NCI-H146 treated with DMSO at 0.1 percent for 48 hours (cell line): ENCODE measurements at regions not wholly inside any gene's neighbourhood (a gene's known extent, or its start where the extent isn't known, plus 50 kb on each side); places are given as distances from the start of the nearest gene placed in this dataset.

Experiments used
- DNase-seq: peaks from one replicate; lab custom pipeline; 2025; ENCODE audit not compliant: unreplicated experiment; lab: John Stamatoyannopoulos, UW

- DNase-seq = no peak
Observed at GRCh38 chr1:235925016-235925415, 58.3 kb upstream of the LYST start.

GRCh38 chr1:235923466-235924021 is 56.8 kb upstream of the LYST start:
- peak; percentile 78 for DNase-seq

- DNase-seq = no peak
Observed at GRCh38 chr1:235920596-235921375, 54.1 kb upstream of the LYST start.

- DNase-seq = peak; percentile 83
Observed at GRCh38 chr1:235919833-235920441, 53.2 kb upstream of the LYST start.

GRCh38 chr1:235919127-235919832 is 52.6 kb upstream of the LYST start:
- no peak for DNase-seq

GRCh38 chr1:235918465-235918864 is 51.8 kb upstream of the LYST start:
- DNase-seq = no peak

- DNase-seq = no peak
Observed at GRCh38 chr1:235918032-235918431, 51.3 kb upstream of the LYST start.

GRCh38 chr1:235917267-235917811 is 50.6 kb upstream of the LYST start:
- no peak for DNase-seq
